ENCODE measurements at regions not wholly inside any gene's neighbourhood (a gene's known extent, or its start where the extent isn't known, plus 50 kb on each side); places are given as distances from the start of the nearest gene placed in this dataset.

DNA sequence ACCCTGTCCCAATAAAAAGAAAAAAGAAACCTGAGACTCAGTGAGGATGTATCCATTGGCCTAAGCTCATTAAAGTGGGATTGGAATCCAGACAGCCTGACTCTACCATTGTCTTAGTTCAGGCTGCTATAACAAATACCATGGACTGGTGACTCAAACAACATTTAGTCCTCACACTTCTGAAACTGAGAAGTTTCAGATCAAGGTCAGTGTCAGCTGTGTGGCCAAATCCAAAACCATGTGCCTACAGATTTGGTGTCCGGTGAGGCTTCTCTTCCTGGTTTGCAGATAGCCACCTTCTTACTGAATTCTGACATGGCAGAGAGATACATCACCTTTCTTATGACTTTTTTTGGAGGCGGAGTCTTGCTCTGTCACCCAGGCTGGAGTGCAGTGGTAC is 53.3 kb upstream of the KDM8 start:
- TF ChIP-seq POLR2A (IDR thresholded peaks at IDR 0.05; ENCODE audit: low read depth, low read length) (no peak), POLR2AphosphoS5 (IDR thresholded peaks at IDR 0.05; ENCODE audit: low read depth, low read length) (no peak), TAF1 (IDR thresholded peaks at IDR 0.05; ENCODE audit: low read depth, low read length) (no peak)

Data from GM12891 (cell line).